GM21737 (cell line): ENCODE measurements at regions not wholly inside any gene's neighbourhood (a gene's known extent, or its start where the extent isn't known, plus 50 kb on each side); places are given as distances from the start of the nearest gene placed in this dataset.

Experiments used
- ATAC-seq: cut with Tn5 transposase; IDR thresholded peaks from one replicate; pipeline ENCODE4 v1.9.1; 2021; ENCODE audit warnings: mild to moderate bottlenecking, moderate library complexity; ENCODE audit not compliant: unreplicated experiment

GRCh38 chr20:51104960-51105920 lies 82.3 kb upstream of the KCNG1 start:
- ATAC-seq = no peak

DNA sequence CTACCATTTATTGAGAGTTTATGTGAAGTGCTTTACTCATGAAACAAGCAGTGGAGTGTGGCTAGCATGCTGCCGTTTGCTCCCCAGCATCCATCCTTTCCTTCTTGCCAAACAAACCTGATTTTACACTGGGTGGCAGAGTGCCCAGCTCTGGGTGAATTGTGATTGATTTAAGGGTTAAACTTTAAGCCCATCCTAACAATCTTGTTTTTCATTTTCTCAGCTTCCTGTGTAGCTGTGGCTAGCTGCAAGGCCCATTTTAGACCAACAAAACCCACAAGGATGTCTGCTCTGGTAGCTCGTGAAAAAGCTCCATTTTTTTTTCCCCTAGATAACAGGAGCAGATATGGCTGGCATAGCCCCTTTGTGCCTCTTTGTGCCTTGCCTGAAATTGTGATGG lies 77.7 kb upstream of the KCNG1 start:
- ATAC-seq = no peak

DNA sequence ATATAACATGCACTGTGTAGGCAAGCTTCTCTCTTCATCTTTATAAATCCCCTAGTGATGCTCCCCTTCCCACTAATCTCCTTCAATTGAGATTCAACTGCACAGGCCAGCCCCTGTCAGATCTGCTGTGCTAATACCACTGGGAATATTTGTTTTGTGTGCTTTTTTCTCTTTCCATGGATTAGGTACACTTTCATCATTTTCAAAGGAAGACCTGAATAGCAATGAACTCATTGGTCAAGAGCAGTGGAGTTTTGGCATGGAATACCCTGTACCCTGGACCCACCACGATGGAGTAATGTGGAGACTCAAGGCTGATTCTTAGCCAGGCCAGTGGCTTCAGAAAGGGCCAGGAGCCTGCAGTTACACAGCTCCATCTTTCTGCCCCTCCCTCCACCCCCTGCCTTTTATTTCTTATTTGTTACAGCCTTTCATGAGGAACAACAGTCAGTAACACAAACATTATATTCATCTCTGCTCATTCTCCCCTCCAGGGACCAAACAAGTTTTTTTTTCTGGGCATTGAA lies 75.4 kb upstream of the KCNG1 start:
- no peak for ATAC-seq

GRCh38 chr20:51097351-51098120 lies 74.6 kb upstream of the KCNG1 start:
- no peak for ATAC-seq

GRCh38 chr20:51096582-51097267 lies 73.8 kb upstream of the KCNG1 start:
- no peak for ATAC-seq

- ATAC-seq = no peak
These were observed 73.0 kb upstream of the KCNG1 start for GRCh38 chr20:51095633-51096521.

DNA sequence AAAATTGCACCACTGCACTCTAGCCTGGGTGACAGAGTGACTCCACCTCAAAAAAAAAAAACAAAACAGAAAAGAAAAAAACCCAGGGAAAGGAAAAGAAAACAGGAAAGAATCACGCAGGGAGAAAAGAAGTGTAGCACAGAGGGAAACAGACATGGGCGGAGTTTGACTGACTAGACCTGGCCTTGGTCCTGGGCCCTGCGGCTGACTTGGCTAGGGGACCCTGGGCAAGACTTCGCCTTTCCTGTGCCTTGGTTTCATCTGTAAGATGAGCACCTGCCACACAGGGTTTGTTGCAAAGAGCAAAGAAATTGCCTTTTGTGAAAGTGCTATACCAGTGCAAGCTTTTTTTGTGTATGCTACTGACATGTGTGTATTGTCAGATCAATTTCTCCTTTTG lies 71.3 kb upstream of the KCNG1 start:
- no peak for ATAC-seq

- ATAC-seq = no peak
These were observed 70.4 kb upstream of the KCNG1 start for GRCh38 chr20:51093240-51093763.

DNA sequence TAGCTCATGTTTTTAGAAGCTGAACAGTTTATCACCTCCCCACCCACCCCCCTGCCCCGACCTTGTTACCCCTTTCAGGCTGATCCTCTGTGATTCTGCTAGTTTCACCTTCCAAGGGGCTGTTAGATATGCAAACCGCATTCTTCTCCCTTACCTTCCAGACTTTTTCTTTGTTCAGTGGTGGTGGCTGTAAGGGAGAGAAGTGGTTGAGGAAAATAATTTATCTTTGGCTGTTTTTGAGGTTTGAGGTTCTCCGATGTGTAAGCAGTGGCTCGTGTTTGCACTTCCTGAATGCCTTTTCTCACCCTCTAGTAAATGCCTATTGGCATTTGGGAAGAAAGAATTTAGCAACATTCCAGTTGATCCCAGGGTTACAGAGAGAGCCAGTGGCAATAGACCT lies 69.4 kb upstream of the KCNG1 start:
- no peak for ATAC-seq

GRCh38 chr20:51091406-51092195 lies 68.7 kb upstream of the KCNG1 start:
- no peak for ATAC-seq

- ATAC-seq = no peak
These were observed 66.9 kb upstream of the KCNG1 start for GRCh38 chr20:51089840-51090239.

DNA sequence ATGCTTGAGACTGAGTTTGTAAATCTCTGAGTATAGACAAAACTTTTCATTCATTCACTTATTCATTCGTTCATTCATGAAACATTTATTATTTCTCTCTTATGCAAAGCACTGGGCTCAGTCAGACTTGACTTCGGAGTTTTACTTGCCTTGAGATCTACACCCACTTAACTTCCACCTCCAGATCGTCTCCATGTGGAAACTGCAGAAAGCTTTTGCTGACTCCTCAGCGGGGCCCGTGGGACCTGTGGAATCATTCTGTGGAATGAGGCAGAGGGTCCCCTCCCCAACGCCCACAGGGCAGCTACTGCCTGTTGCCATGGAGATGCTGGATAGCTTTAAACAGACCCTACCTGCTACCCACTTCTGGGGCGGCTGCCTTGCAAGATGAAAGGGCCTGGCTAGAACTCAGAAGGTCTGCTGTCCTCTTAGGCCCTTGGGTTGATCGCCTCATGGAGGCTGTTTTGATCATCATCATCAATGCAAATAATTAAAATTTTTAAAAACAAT lies 66.4 kb upstream of the KCNG1 start:
- ATAC-seq = no peak

DNA sequence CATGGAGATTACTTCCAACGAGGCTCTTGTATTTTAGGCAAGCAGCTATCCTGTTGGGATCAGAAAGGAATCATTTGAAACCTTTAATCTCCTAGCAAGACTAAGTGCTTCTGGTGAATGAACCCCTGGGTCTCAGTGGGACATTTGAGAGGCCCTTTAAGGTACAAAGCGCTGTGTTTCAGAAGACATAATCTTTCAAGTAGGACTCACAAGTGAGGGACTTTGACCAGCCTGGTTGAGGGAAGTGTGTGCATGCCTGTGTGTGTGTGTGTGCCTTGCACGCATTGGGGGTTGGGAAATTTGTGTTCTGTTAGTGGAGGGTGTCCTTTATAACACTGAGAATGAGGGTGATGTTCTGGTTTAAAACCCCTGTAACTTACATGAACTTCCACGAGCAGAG lies 64.4 kb upstream of the KCNG1 start:
- no peak for ATAC-seq

DNA sequence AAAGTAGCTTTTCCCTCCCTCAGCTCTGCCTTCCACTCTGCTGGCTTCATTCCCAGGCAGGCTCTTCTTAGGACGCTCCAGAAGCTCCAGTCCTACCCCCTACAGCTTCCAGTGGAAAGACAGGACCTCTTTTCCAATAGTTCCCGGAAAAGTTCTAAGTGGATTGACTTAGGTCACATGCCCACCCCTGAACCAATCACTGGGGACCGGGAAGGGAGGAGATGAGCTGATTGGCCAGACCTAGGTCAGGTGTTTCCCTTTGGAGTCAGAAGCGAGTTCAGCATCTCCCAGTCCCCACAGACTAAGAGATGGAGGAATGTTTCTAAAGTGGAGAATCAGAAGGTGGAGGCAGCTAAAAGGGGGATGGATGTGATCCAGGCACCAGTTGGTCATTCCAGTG lies 62.9 kb upstream of the KCNG1 start:
- ATAC-seq = no peak

- ATAC-seq = no peak
These were observed 61.9 kb upstream of the KCNG1 start for GRCh38 chr20:51084593-51085377.

GRCh38 chr20:51083447-51083846 lies 60.5 kb upstream of the KCNG1 start:
- ATAC-seq = no peak

GRCh38 chr20:51082988-51083387 lies 60.1 kb upstream of the KCNG1 start:
- no peak for ATAC-seq

DNA sequence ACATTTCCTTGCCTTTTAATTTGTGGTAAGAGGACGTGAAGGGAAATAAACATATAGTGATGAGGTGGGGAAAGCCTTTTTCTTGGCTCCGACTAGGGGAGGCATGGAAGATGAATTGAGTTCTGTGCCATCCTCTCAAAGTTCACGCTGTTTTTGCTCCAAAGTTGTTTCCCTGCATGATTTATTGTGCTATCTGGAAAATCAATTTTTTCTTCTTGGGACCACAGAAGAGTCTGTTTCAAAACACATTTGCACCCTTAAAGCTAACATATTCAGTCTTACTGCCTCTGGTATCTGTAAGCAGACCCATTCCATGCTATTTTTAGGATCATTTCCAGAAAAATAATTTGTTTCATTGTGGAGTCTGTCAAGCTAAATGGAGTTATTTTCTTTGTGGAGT lies 57.6 kb upstream of the KCNG1 start:
- no peak for ATAC-seq
